HEK293 (cell line): ENCODE measurements at regions not wholly inside any gene's neighbourhood (a gene's known extent, or its start where the extent isn't known, plus 50 kb on each side); places are given as distances from the start of the nearest gene placed in this dataset.

Experiments used
- ZBTB8A ChIP-seq: fragments of 450-650 bp; formaldehyde crosslinking; IDR thresholded peaks from 2 replicates; pipeline ENCODE4 v1.5.1; 2016; ENCODE audit warnings: missing biosample characterization, missing genetic modification characterization
- ZNF548 ChIP-seq: fragments of 450-650 bp; formaldehyde crosslinking; IDR thresholded peaks from 2 replicates; pipeline ENCODE4 v1.5.1; 2016; ENCODE audit warnings: missing biosample characterization, missing genetic modification characterization
- ZNF837 ChIP-seq: fragments of 450-650 bp; formaldehyde crosslinking; IDR thresholded peaks from 2 replicates; pipeline ENCODE4 v1.5.1; 2016; ENCODE audit warnings: missing biosample characterization, missing genetic modification characterization
- TF ChIP-seq, protein P1 (sequence below): fragments of 450-650 bp; formaldehyde crosslinking; IDR thresholded peaks from 2 replicates; pipeline ENCODE4 v1.5.1; 2016; ENCODE audit warnings: missing biosample characterization, missing genetic modification characterization
- TF ChIP-seq, protein P2 (sequence below): fragments of 450-650 bp; formaldehyde crosslinking; IDR thresholded peaks from 2 replicates; pipeline ENCODE4 v1.5.1; 2017; ENCODE audit warnings: missing biosample characterization, missing genetic modification characterization
- TF ChIP-seq, protein P3 (sequence below): fragments of 450-650 bp; formaldehyde crosslinking; IDR thresholded peaks from 2 replicates; pipeline ENCODE4 v1.5.1; 2016; ENCODE audit warnings: missing biosample characterization, missing genetic modification characterization
- TF ChIP-seq, protein P4 (sequence below): fragments of 450-650 bp; formaldehyde crosslinking; IDR thresholded peaks from 2 replicates; pipeline ENCODE4 v1.5.1; 2016; ENCODE audit warnings: missing biosample characterization, missing genetic modification characterization

DNA sequence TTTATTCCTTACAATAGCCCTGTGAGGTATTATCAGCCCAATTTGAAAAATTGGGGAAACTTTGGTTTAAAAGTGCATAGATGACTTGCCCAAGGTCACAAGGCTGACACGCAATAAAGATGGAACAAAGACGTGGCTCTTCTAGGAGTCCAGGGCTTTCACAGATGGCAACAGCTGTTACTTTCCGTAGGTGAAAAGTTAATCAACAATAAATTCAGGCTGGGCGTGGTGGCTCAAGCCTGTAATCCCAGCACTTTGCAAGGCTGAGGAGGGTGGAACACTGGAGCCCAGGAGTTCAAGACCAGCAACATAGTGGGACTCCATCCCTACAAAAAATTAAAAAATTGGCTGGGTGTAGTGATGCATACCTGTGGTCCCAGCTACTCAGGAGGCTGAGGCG lies 87.8 kb upstream of the ATF3 start:
- TF ChIP-seq ZNF837 (tag by site-specific recombination) (no peak), ZNF548 (tag by site-specific recombination) (no peak), ZBTB8A (no peak)
- TF ChIP-seq, protein P1, sequence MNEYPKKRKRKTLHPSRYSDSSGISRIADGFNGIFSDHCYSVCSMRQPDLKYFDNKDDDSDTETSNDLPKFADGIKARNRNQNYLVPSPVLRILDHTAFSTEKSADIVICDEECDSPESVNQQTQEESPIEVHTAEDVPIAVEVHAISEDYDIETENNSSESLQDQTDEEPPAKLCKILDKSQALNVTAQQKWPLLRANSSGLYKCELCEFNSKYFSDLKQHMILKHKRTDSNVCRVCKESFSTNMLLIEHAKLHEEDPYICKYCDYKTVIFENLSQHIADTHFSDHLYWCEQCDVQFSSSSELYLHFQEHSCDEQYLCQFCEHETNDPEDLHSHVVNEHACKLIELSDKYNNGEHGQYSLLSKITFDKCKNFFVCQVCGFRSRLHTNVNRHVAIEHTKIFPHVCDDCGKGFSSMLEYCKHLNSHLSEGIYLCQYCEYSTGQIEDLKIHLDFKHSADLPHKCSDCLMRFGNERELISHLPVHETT (tag by site-specific recombination), result no peak
- TF ChIP-seq, protein P2, sequence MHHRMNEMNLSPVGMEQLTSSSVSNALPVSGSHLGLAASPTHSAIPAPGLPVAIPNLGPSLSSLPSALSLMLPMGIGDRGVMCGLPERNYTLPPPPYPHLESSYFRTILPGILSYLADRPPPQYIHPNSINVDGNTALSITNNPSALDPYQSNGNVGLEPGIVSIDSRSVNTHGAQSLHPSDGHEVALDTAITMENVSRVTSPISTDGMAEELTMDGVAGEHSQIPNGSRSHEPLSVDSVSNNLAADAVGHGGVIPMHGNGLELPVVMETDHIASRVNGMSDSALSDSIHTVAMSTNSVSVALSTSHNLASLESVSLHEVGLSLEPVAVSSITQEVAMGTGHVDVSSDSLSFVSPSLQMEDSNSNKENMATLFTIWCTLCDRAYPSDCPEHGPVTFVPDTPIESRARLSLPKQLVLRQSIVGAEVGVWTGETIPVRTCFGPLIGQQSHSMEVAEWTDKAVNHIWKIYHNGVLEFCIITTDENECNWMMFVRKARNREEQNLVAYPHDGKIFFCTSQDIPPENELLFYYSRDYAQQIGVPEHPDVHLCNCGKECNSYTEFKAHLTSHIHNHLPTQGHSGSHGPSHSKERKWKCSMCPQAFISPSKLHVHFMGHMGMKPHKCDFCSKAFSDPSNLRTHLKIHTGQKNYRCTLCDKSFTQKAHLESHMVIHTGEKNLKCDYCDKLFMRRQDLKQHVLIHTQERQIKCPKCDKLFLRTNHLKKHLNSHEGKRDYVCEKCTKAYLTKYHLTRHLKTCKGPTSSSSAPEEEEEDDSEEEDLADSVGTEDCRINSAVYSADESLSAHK, result no peak
- TF ChIP-seq, protein P3, sequence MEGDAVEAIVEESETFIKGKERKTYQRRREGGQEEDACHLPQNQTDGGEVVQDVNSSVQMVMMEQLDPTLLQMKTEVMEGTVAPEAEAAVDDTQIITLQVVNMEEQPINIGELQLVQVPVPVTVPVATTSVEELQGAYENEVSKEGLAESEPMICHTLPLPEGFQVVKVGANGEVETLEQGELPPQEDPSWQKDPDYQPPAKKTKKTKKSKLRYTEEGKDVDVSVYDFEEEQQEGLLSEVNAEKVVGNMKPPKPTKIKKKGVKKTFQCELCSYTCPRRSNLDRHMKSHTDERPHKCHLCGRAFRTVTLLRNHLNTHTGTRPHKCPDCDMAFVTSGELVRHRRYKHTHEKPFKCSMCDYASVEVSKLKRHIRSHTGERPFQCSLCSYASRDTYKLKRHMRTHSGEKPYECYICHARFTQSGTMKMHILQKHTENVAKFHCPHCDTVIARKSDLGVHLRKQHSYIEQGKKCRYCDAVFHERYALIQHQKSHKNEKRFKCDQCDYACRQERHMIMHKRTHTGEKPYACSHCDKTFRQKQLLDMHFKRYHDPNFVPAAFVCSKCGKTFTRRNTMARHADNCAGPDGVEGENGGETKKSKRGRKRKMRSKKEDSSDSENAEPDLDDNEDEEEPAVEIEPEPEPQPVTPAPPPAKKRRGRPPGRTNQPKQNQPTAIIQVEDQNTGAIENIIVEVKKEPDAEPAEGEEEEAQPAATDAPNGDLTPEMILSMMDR (tag by site-specific recombination), result no peak
- TF ChIP-seq, protein P4, sequence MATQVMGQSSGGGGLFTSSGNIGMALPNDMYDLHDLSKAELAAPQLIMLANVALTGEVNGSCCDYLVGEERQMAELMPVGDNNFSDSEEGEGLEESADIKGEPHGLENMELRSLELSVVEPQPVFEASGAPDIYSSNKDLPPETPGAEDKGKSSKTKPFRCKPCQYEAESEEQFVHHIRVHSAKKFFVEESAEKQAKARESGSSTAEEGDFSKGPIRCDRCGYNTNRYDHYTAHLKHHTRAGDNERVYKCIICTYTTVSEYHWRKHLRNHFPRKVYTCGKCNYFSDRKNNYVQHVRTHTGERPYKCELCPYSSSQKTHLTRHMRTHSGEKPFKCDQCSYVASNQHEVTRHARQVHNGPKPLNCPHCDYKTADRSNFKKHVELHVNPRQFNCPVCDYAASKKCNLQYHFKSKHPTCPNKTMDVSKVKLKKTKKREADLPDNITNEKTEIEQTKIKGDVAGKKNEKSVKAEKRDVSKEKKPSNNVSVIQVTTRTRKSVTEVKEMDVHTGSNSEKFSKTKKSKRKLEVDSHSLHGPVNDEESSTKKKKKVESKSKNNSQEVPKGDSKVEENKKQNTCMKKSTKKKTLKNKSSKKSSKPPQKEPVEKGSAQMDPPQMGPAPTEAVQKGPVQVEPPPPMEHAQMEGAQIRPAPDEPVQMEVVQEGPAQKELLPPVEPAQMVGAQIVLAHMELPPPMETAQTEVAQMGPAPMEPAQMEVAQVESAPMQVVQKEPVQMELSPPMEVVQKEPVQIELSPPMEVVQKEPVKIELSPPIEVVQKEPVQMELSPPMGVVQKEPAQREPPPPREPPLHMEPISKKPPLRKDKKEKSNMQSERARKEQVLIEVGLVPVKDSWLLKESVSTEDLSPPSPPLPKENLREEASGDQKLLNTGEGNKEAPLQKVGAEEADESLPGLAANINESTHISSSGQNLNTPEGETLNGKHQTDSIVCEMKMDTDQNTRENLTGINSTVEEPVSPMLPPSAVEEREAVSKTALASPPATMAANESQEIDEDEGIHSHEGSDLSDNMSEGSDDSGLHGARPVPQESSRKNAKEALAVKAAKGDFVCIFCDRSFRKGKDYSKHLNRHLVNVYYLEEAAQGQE, result no peak
